ENCODE measurements at regions not wholly inside any gene's neighbourhood (a gene's known extent, or its start where the extent isn't known, plus 50 kb on each side); places are given as distances from the start of the nearest gene placed in this dataset.

- Histone ChIP-seq H3K4me2 (ENCODE audit: control insufficient read depth, insufficient read depth) (no peak overlapping the region), H2AFZ (ENCODE audit: control insufficient read depth, low read depth, low read length) (no peak overlapping the region), H4K20me1 (ENCODE audit: control insufficient read depth, insufficient read depth) (no peaks in the 10 kb centered on the region), H3K9me3 (replicated peaks; ENCODE audit: control insufficient read depth, insufficient read depth, low read length) (no peaks in the 10 kb centered on the region), H3K36me3 (ENCODE audit: control insufficient read depth in 2 of 2, insufficient read depth in 2 of 2, low read length in 1 of 2) (no peaks in the 10 kb centered on the region), H3K4me1 (ENCODE audit: control insufficient read depth, insufficient read depth, low read length) (no peaks in the 10 kb centered on the region), H3K9ac (ENCODE audit: control insufficient read depth, insufficient read depth, low read length) (no peak overlapping the region), H3K27me3 (replicated peaks in 1 of 2; ENCODE audit: control insufficient read depth in 2 of 2, insufficient read depth in 2 of 2, low read length in 1 of 2) (no peaks in the 10 kb centered on the region), H3K4me3 (no peak overlapping the region), H3K27ac (ENCODE audit: control insufficient read depth, insufficient read depth) (no peak overlapping the region), H3K79me2 (ENCODE audit: control insufficient read depth, insufficient read depth, low read length) (no peaks in the 10 kb centered on the region)
- ChIA-PET RAD21 (ENCODE audit: unreplicated experiment) (no interaction called here), POLR2A (no interaction called here), CTCF (no interaction called here), SMC1A (ENCODE audit: uncharacterized antibody, unreplicated experiment) (no interaction called here)
- FAIRE-seq (no peak), ATAC-seq (no peak), DNase-seq (ENCODE audit: low read depth, low spot score) (no peak)
- intact Hi-C loops (cut with micrococcal nuclease; ENCODE audit: unreplicated experiment): no loop called here
- in situ Hi-C loops (cut with MboI): no loop called here
- BruUV-seq (replicated peaks): no TSS peak
- WGBS (ENCODE audit: insufficient coverage, insufficient replicate concordance, low lambda C conversion rate, missing lambda C conversion rate): 4% methylated on average over 1 of the region's 1 CpG
- TF ChIP-seq NFYB (IDR thresholded peaks at IDR 0.05; ENCODE audit: insufficient read depth, low read depth, low read length) (no peak), PAX8 (IDR thresholded peaks at IDR 0.05) (no peak), E4F1 (IDR thresholded peaks at IDR 0.05; ENCODE audit: borderline replicate concordance, partially characterized antibody) (no peak), JUNB (IDR thresholded peaks at IDR 0.05) (no peak), BMI1 (IDR thresholded peaks at IDR 0.05; ENCODE audit: borderline replicate concordance) (no peak), POLR2A (IDR thresholded peaks at IDR 0.05; ENCODE audit: low read depth, low read length) (no peak), KDM1A (IDR thresholded peaks at IDR 0.05; ENCODE audit: borderline replicate concordance) (no peak), RFX5 (IDR thresholded peaks at IDR 0.05; ENCODE audit: low read depth, low read length) (no peak), TCF3 (IDR thresholded peaks at IDR 0.05; ENCODE audit: borderline replicate concordance, insufficient read depth, low read depth, low read length) (no peak), NR2C1 (IDR thresholded peaks at IDR 0.05) (no peak), CEBPB (IDR thresholded peaks at IDR 0.05; ENCODE audit: borderline replicate concordance in 1 of 2, low read depth in 2 of 2, low read length in 2 of 2) (no peak), ZNF384 (IDR thresholded peaks at IDR 0.05; ENCODE audit: borderline replicate concordance, low read depth, low read length) (no peak), RUNX3 (IDR thresholded peaks at IDR 0.05; ENCODE audit: low read length) (no peak), NFYA (IDR thresholded peaks at IDR 0.05; ENCODE audit: borderline replicate concordance, low read depth, low read length) (no peak), CHD1 (IDR thresholded peaks at IDR 0.05; ENCODE audit: low read depth, low read length) (no peak)
- TF ChIP-seq, protein P1, sequence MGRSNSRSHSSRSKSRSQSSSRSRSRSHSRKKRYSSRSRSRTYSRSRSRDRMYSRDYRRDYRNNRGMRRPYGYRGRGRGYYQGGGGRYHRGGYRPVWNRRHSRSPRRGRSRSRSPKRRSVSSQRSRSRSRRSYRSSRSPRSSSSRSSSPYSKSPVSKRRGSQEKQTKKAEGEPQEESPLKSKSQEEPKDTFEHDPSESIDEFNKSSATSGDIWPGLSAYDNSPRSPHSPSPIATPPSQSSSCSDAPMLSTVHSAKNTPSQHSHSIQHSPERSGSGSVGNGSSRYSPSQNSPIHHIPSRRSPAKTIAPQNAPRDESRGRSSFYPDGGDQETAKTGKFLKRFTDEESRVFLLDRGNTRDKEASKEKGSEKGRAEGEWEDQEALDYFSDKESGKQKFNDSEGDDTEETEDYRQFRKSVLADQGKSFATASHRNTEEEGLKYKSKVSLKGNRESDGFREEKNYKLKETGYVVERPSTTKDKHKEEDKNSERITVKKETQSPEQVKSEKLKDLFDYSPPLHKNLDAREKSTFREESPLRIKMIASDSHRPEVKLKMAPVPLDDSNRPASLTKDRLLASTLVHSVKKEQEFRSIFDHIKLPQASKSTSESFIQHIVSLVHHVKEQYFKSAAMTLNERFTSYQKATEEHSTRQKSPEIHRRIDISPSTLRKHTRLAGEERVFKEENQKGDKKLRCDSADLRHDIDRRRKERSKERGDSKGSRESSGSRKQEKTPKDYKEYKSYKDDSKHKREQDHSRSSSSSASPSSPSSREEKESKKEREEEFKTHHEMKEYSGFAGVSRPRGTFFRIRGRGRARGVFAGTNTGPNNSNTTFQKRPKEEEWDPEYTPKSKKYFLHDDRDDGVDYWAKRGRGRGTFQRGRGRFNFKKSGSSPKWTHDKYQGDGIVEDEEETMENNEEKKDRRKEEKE (IDR thresholded peaks at IDR 0.05): no peak
- TF ChIP-seq, protein P2, sequence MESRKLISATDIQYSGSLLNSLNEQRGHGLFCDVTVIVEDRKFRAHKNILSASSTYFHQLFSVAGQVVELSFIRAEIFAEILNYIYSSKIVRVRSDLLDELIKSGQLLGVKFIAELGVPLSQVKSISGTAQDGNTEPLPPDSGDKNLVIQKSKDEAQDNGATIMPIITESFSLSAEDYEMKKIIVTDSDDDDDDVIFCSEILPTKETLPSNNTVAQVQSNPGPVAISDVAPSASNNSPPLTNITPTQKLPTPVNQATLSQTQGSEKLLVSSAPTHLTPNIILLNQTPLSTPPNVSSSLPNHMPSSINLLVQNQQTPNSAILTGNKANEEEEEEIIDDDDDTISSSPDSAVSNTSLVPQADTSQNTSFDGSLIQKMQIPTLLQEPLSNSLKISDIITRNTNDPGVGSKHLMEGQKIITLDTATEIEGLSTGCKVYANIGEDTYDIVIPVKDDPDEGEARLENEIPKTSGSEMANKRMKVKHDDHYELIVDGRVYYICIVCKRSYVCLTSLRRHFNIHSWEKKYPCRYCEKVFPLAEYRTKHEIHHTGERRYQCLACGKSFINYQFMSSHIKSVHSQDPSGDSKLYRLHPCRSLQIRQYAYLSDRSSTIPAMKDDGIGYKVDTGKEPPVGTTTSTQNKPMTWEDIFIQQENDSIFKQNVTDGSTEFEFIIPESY (IDR thresholded peaks at IDR 0.05): no peak
These were observed 1669.2 kb downstream of the PCDH9 start for GRCh38 chr13:65560936-65561335.
